ENCODE measurements at regions not wholly inside any gene's neighbourhood (a gene's known extent, or its start where the extent isn't known, plus 50 kb on each side); places are given as distances from the start of the nearest gene placed in this dataset.

- TF ChIP-seq CTCF (conservative IDR thresholded peaks at IDR 0.05; ENCODE audit: low read depth, low read length) (no peak), EZH2 (IDR thresholded peaks at IDR 0.05; ENCODE audit: borderline replicate concordance, low read depth, low read length, poor library complexity, severe bottlenecking) (no peak)
Observed at GRCh38 chr3:161950318-161950868, 453.8 kb downstream of the OTOL1 start.

Measured in A673 (cell line).